Stimulated activated CD8-positive, alpha-beta memory T cell treated with anti-CD3 and anti-CD28 coated beads, Interleukin-2, amount 100 ng/mL, for 1 hour (primary cell): ENCODE measurements at regions not wholly inside any gene's neighbourhood (a gene's known extent, or its start where the extent isn't known, plus 50 kb on each side); places are given as distances from the start of the nearest gene placed in this dataset.
"Not testable (repeated sequence)": the region's sequence is repeated elsewhere in the genome, so short reads cannot be mapped to it uniquely, and the experiment has no call there.

Source experiments
- DNase-seq, 2 donors: peaks; one replicate each; pipeline ENCODE4 v3.0.0-alpha.2; 2020; ENCODE audit warnings: low read depth in 2 of 2

- DNase-seq = no peak
These were observed 100.8 kb downstream of the RRAGC start for GRCh38 chr1:38758820-38759219.

- no peak for DNase-seq
These were observed 112.5 kb downstream of the RRAGC start for GRCh38 chr1:38746941-38747600.

- DNase-seq = no peak
These were observed 113.1 kb downstream of the RRAGC start for GRCh38 chr1:38746402-38746935.

- no peak for DNase-seq
These were observed 113.8 kb downstream of the RRAGC start for GRCh38 chr1:38745476-38746401.

- no peak for DNase-seq
These were observed 114.9 kb downstream of the RRAGC start for GRCh38 chr1:38744452-38745350.

GRCh38 chr1:38743184-38743583, 116.4 kb downstream of the RRAGC start:
- DNase-seq = no peak

GRCh38 chr1:38741341-38741740, 118.2 kb downstream of the RRAGC start:
- no peak for DNase-seq

- DNase-seq = no peak
These were observed 119.1 kb downstream of the RRAGC start for GRCh38 chr1:38740487-38740886.

GRCh38 chr1:38738207-38738606, 121.4 kb downstream of the RRAGC start:
- no peak for DNase-seq

GRCh38 chr1:38736399-38736798, 123.2 kb downstream of the RRAGC start:
- DNase-seq = no peak

GRCh38 chr1:38735651-38736161, 123.9 kb downstream of the RRAGC start:
- DNase-seq = no peak

- DNase-seq = no peak
These were observed 125.8 kb downstream of the RRAGC start for GRCh38 chr1:38733761-38734160.

- no peak for DNase-seq
These were observed 128.8 kb downstream of the RRAGC start for GRCh38 chr1:38730511-38731397.

- no peak for DNase-seq
These were observed 131.0 kb downstream of the RRAGC start for GRCh38 chr1:38728585-38728908.

- DNase-seq = no peak
These were observed 131.6 kb downstream of the RRAGC start for GRCh38 chr1:38727684-38728584.

- DNase-seq = not testable (repeated sequence)
These were observed 134.1 kb downstream of the RRAGC start for GRCh38 chr1:38725321-38725961.

GRCh38 chr1:38724160-38725131, 135.1 kb downstream of the RRAGC start:
- DNase-seq = no peak

- DNase-seq = no peak
These were observed 137.8 kb downstream of the RRAGC start for GRCh38 chr1:38721816-38722215.
